ENCODE measurements at regions not wholly inside any gene's neighbourhood (a gene's known extent, or its start where the extent isn't known, plus 50 kb on each side); places are given as distances from the start of the nearest gene placed in this dataset.

DNA sequence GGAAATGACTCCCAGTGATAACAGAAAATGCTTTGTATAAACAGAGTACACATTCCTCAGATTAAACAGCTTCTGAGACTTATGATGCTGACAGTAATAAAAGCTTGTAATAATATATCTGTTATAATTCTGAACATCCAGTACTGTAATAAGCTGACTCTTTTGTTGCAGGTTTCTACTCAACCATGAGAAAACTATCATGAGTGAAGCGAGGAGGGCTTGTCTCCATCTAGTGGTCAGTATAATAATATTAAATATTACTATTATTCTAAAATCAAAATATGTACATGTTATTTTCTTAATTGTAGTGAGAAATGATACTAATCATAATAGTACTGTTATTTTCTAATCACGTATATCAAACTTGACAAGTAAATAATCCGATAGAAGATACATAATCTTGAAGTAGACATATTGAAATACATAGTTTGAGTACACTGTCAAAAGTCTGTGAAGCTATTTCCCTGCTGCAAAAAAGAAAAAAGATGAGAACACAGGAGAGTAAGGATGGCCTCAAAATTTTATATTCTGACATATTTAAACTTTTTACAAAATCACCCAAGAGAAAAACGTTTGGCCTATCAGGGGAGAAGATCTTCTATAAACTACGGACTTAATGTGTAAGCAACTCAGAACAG is 183.1 kb downstream of the MOXD1 start:
- Histone ChIP-seq H3K27ac (ENCODE audit: low read depth, low read length) (no peak overlapping the region), H3K36me3 (ENCODE audit: control insufficient read depth, insufficient read depth, low read length) (no peaks in the 10 kb centered on the region), H3K27me3 (ENCODE audit: control insufficient read depth, insufficient read depth, low read length) (no peaks in the 10 kb centered on the region; the same call in 1 of the 2 replicates), H3K9ac (ENCODE audit: low read depth, low read length) (no peak overlapping the region), H3K9me3 (ENCODE audit: control insufficient read depth, insufficient read depth, low read length) (no peaks in the 10 kb centered on the region), H3K4me1 (ENCODE audit: control insufficient read depth, insufficient read depth, low read length) (no peaks in the 10 kb centered on the region), H3K4me3 (ENCODE audit: low read depth, low read length) (no peak overlapping the region)

DNA sequence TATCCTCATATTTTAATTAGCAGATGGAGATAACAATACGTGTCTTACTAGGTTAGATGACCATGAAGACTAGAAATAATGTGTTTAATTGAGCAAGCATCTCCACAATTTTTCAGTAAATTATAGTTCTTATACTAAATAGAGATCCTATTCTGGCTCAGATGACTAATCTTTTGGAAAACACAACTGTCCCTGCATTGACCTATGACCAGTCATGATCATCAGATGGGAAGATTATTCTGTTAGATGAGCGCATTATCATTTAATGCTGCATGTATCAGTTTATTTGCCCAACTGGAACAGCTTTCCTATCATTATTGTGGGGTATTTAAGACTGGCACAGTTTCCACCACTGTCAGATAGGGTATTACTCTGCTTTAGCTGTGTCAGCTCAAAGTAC is 185.5 kb downstream of the MOXD1 start:
- no peaks in the 10 kb centered on the region for H3K4me1 ChIP-seq (ENCODE audit: control insufficient read depth, insufficient read depth, low read length)

DNA sequence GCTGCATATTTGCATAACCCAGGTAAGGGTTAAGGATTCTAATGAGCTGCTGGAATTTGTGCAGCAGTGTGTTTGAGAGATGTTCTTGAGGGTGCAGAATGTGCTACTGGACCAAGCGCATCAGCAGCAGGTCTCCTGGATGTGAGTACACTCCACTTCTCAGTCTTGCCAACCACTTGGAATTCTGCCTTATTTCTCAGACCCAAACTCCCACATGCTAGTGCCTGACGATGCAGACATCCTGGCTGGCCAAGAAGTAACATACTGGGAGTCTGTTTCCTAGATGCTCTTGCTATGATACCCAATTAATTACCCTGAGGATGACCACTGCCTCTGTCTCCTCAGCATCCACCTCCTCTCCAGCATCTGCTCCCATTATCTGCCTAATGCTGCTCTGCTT is 186.6 kb downstream of the MOXD1 start:
- H3K9me3 ChIP-seq (ENCODE audit: control insufficient read depth, insufficient read depth, low read length), result no peaks in the 10 kb centered on the region
- H3K27ac ChIP-seq (ENCODE audit: low read depth, low read length), result no peak overlapping the region
- H3K4me1 ChIP-seq (ENCODE audit: control insufficient read depth, insufficient read depth, low read length), result no peaks in the 10 kb centered on the region
- no peak overlapping the region for H3K9ac ChIP-seq (ENCODE audit: low read depth, low read length)
- no peaks in the 10 kb centered on the region for H3K27me3 ChIP-seq (ENCODE audit: control insufficient read depth, insufficient read depth, low read length)
- H3K4me3 ChIP-seq (ENCODE audit: low read depth, low read length), result no peak overlapping the region
- H3K36me3 ChIP-seq (ENCODE audit: control insufficient read depth, insufficient read depth, low read length), result no peaks in the 10 kb centered on the region

More for the DNA sequence above, 185.5 kb downstream of the MOXD1 start:
- no peaks in the 10 kb centered on the region; the same call in 1 of the 2 replicates for H3K27me3 ChIP-seq (ENCODE audit: control insufficient read depth, insufficient read depth, low read length)
- no peak overlapping the region for H3K4me3 ChIP-seq (ENCODE audit: low read depth, low read length)
- no peak overlapping the region for H3K27ac ChIP-seq (ENCODE audit: low read depth, low read length)
- H3K9ac ChIP-seq (ENCODE audit: low read depth, low read length), result no peak overlapping the region
- no peaks in the 10 kb centered on the region for H3K36me3 ChIP-seq (ENCODE audit: control insufficient read depth, insufficient read depth, low read length)
- H3K9me3 ChIP-seq (ENCODE audit: control insufficient read depth, insufficient read depth, low read length), result no peaks in the 10 kb centered on the region

DNA sequence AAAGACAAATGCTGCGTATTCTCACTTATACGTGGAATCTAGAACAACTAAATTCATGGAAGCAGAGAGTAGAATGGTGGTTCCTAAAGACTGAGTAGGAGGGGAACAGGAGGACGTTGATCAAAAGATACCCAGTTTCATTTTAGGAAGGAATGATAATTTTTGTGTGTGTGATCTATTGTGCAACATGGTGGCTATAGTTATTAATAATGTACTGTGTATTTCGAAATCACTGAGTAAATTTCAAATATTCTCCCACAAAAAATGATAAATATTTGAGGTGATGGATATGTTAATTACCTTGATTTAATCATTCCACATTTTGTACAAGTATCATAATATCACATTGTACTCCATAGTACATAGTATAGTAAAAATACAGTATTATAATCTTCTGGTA is 187.5 kb downstream of the MOXD1 start:
- Histone ChIP-seq H3K9me3 (ENCODE audit: control insufficient read depth, insufficient read depth, low read length) (no peaks in the 10 kb centered on the region), H3K9ac (ENCODE audit: low read depth, low read length) (no peak overlapping the region), H3K27ac (ENCODE audit: low read depth, low read length) (no peak overlapping the region), H3K4me1 (ENCODE audit: control insufficient read depth, insufficient read depth, low read length) (no peaks in the 10 kb centered on the region), H3K36me3 (ENCODE audit: control insufficient read depth, insufficient read depth, low read length) (no peaks in the 10 kb centered on the region), H3K27me3 (ENCODE audit: control insufficient read depth, insufficient read depth, low read length) (no peaks in the 10 kb centered on the region), H3K4me3 (ENCODE audit: low read depth, low read length) (no peak overlapping the region)

DNA sequence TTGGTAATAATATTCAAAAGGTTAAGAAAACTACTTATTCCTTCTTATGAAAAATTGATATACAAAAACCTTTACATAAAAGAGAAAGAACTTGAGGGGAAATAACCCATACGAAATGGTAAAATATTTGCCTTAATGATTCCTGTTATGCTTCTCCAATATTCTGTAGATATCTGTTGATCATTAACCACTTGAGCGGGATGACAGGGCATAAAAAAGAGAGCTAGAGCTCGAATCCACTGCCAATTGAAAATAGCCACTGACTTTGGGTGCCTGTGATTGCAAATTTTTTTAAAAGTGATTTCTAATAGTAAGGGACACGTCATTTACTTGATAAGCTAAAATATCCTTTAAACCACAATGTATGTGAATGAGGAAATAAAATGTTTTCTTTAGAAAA is 188.1 kb downstream of the MOXD1 start:
- Histone ChIP-seq H3K4me1 (ENCODE audit: control insufficient read depth, insufficient read depth, low read length) (no peaks in the 10 kb centered on the region), H3K27ac (ENCODE audit: low read depth, low read length) (no peak overlapping the region), H3K27me3 (ENCODE audit: control insufficient read depth, insufficient read depth, low read length) (no peaks in the 10 kb centered on the region)

DNA sequence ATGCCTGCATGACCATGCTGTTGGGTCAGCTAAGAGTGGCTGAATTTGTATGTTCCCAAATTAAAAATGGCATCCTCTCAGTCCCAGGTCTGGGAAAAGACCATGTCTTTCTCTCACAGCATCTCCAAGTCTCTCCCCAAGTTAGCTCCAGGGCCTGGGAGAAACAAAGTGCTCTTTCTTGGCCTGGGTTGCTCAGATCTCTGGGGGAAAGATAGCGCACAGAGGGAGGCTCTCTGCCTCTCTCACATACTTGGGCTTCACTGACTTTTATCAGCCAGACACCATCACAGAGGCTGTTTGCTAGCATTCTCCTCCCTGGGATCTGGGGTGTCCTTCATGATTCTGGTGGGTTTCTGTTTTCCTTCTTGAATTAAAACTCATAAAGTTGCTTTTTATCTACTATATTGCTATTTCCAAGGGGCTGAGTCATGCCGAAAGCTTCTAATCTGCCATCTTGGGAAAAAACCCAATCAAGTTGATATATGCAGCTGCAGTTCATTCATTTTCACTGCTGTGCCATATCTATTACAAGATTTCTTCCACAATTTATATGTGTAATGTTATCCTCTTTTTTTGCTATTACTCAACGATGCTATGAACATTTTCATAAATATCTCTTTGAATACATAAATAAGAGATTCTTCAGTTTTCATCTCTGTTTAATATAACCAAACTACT is 190.2 kb downstream of the MOXD1 start:
- Histone ChIP-seq H3K4me3 (ENCODE audit: low read depth, low read length) (no peak overlapping the region), H3K36me3 (ENCODE audit: control insufficient read depth, insufficient read depth, low read length) (no peaks in the 10 kb centered on the region), H3K9ac (ENCODE audit: low read depth, low read length) (no peak overlapping the region), H3K27ac (ENCODE audit: low read depth, low read length) (no peak overlapping the region), H3K27me3 (ENCODE audit: control insufficient read depth, insufficient read depth, low read length) (no peaks in the 10 kb centered on the region), H3K4me1 (ENCODE audit: control insufficient read depth, insufficient read depth, low read length) (no peaks in the 10 kb centered on the region), H3K9me3 (ENCODE audit: control insufficient read depth, insufficient read depth, low read length) (no peaks in the 10 kb centered on the region)

More for the DNA sequence above, 188.1 kb downstream of the MOXD1 start:
- Histone ChIP-seq H3K4me3 (ENCODE audit: low read depth, low read length) (no peak overlapping the region), H3K9me3 (ENCODE audit: control insufficient read depth, insufficient read depth, low read length) (no peaks in the 10 kb centered on the region), H3K36me3 (ENCODE audit: control insufficient read depth, insufficient read depth, low read length) (no peaks in the 10 kb centered on the region), H3K9ac (ENCODE audit: low read depth, low read length) (no peak overlapping the region)

DNA sequence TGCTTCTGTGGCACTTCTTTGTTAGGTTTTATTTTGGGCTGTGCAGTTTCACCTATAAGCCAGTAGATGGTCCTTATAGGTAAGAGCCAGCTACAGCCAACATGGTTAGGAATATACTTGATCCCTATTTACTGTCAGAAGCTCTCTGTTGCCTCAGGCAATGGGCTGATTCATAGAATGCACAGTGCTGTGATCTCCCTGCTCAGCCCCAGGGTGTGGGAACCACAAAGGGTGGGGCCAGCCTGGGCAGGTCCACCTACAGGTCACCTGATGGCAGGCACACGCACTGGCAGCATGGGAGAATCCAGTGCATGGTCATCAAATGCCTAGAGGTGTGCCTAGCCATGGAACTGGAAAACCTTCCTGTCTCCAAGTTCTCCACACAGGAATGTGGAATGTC is 191.9 kb downstream of the MOXD1 start:
- no peaks in the 10 kb centered on the region for H3K4me1 ChIP-seq (ENCODE audit: control insufficient read depth, insufficient read depth, low read length)
- H3K27ac ChIP-seq (ENCODE audit: low read depth, low read length), result no peak overlapping the region
- H3K27me3 ChIP-seq (ENCODE audit: control insufficient read depth, insufficient read depth, low read length), result no peaks in the 10 kb centered on the region
- H3K9me3 ChIP-seq (ENCODE audit: control insufficient read depth, insufficient read depth, low read length), result no peaks in the 10 kb centered on the region
- no peak overlapping the region for H3K9ac ChIP-seq (ENCODE audit: low read depth, low read length)
- no peaks in the 10 kb centered on the region for H3K36me3 ChIP-seq (ENCODE audit: control insufficient read depth, insufficient read depth, low read length)
- no peak overlapping the region for H3K4me3 ChIP-seq (ENCODE audit: low read depth, low read length)

DNA sequence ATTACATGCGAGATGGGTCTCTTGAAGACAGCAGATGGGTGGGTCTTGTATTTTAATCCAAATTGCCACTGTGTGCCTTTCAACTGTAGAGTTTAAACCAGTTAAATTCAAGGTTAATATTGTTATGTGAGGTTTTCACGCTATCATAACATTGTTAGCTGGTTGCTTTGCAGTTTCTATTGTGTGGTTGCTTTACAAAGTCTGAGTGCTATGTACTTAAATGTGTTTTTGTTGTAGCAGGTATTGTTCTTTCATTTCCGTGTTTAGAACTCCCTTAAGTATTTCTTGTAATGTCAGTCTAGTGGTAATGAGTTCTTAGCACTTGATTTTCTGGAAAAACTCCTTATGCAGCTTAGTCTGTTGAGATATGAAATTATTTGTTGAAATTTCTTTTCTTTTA is 193.3 kb downstream of the MOXD1 start:
- Histone ChIP-seq H3K9me3 (ENCODE audit: control insufficient read depth, insufficient read depth, low read length) (no peaks in the 10 kb centered on the region), H3K27me3 (ENCODE audit: control insufficient read depth, insufficient read depth, low read length) (no peaks in the 10 kb centered on the region), H3K27ac (ENCODE audit: low read depth, low read length) (no peak overlapping the region), H3K36me3 (ENCODE audit: control insufficient read depth, insufficient read depth, low read length) (no peaks in the 10 kb centered on the region), H3K9ac (ENCODE audit: low read depth, low read length) (no peak overlapping the region), H3K4me1 (ENCODE audit: control insufficient read depth, insufficient read depth, low read length) (no peaks in the 10 kb centered on the region), H3K4me3 (ENCODE audit: low read depth, low read length) (no peak overlapping the region)

DNA sequence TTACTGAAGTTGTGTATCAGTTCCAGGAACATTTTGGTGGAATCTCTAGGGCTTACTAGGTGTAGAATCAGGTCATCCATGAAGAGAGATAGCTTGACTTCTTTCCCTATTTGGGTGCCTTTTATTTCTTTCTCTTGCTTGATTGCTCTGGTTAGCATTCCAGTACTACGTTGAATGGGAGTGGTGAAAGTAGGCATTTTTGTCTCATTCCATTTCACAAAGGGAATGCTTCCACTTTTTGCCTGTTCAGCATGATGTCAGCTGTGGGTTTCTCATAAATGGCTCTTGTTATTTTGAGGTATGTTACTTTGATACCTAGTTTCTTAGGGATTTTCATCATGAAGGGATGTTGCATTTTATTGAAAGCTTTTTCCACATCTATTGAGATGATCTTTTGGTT is 195.3 kb downstream of the MOXD1 start:
- H3K4me3 ChIP-seq (ENCODE audit: low read depth, low read length), result no peak overlapping the region
- no peak overlapping the region for H3K9ac ChIP-seq (ENCODE audit: low read depth, low read length)
- H3K27ac ChIP-seq (ENCODE audit: low read depth, low read length), result no peak overlapping the region
- H3K9me3 ChIP-seq (ENCODE audit: control insufficient read depth, insufficient read depth, low read length), result no peaks in the 10 kb centered on the region
- no peaks in the 10 kb centered on the region for H3K36me3 ChIP-seq (ENCODE audit: control insufficient read depth, insufficient read depth, low read length)
- H3K27me3 ChIP-seq (ENCODE audit: control insufficient read depth, insufficient read depth, low read length), result no peaks in the 10 kb centered on the region
- H3K4me1 ChIP-seq (ENCODE audit: control insufficient read depth, insufficient read depth, low read length), result no peaks in the 10 kb centered on the region

DNA sequence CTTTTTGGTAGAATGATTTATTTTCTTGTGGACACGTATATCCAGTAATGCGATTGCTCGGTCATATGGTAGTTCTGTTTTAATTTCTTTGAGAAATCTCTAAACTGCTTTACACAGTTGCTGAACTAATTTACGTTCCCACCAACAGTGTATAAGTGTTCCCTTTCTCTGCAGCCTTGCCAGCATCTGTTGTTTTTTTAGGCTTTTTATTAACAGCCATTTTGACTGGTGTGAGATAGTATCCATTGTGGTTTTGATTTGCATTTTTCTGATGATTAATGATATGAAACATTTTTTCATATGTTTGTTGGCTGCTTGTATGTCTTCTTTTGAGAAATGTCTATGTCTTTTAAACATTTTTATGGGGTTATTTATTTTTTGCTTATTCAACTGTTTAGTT is 196.7 kb downstream of the MOXD1 start:
- Histone ChIP-seq H3K36me3 (ENCODE audit: control insufficient read depth, insufficient read depth, low read length) (no peaks in the 10 kb centered on the region), H3K4me1 (ENCODE audit: control insufficient read depth, insufficient read depth, low read length) (no peaks in the 10 kb centered on the region), H3K9ac (ENCODE audit: low read depth, low read length) (no peak overlapping the region), H3K27ac (ENCODE audit: low read depth, low read length) (no peak overlapping the region), H3K27me3 (ENCODE audit: control insufficient read depth, insufficient read depth, low read length) (no peaks in the 10 kb centered on the region), H3K9me3 (ENCODE audit: control insufficient read depth, insufficient read depth, low read length) (no peaks in the 10 kb centered on the region), H3K4me3 (ENCODE audit: low read depth, low read length) (no peak overlapping the region)

DNA sequence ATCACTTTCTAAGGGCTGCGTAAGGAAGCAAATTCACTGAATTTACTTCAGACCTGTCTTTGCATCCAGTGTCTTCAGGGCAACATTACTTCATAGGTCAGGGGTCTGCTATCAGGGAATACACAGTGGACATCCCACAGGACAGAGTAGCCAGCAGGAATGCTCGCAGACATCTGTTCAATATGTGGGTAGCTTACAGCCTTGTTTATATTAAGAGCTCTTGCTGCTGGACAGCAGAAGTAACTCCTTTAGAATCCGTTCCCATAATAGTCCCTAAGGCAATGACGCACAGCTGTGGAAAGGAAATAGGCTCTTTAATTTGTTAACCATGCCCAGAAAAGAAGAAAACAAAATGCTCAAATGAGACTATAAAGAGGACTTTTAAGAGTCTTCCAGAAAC is 198.7 kb downstream of the MOXD1 start:
- Histone ChIP-seq H3K4me1 (ENCODE audit: control insufficient read depth, insufficient read depth, low read length) (no peaks in the 10 kb centered on the region), H3K4me3 (ENCODE audit: low read depth, low read length) (no peak overlapping the region), H3K9me3 (ENCODE audit: control insufficient read depth, insufficient read depth, low read length) (no peaks in the 10 kb centered on the region), H3K27me3 (ENCODE audit: control insufficient read depth, insufficient read depth, low read length) (no peaks in the 10 kb centered on the region), H3K27ac (ENCODE audit: low read depth, low read length) (no peak overlapping the region), H3K36me3 (ENCODE audit: control insufficient read depth, insufficient read depth, low read length) (no peaks in the 10 kb centered on the region), H3K9ac (ENCODE audit: low read depth, low read length) (no peak overlapping the region)

Measured in HUES48 (cell line).